ENCODE measurements at regions not wholly inside any gene's neighbourhood (a gene's known extent, or its start where the extent isn't known, plus 50 kb on each side); places are given as distances from the start of the nearest gene placed in this dataset.

DNA sequence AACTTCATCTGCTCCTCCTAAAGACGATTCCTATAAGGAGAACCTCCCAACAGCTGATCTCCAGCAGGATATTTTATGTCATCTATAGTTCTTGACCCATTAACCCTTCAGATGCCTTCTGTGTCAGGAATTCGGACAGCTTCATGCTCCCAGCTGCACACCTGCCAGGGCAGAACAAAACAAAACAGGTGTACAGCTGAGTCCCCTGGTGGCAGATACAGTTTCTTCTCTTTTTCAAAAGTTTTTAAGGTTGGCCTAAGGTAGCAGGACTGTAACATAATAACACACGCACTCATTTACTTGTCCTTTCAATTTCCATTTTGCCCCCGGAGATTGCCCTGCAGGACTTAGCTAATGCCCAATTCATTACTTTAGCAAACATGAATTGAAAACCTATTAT, 218.3 kb downstream of the S1PR1 start:
- BruUV-seq (replicated peaks), result no TSS peak
- Histone ChIP-seq H3K9me3 (ENCODE audit: low read length) (no peaks in the 10 kb centered on the region), H3K9ac (ENCODE audit: insufficient read depth, low read depth, low read length) (no peak overlapping the region), H3K36me3 (replicated peaks in 1 of 2; ENCODE audit: control insufficient read depth in 1 of 2, insufficient read depth in 2 of 2, low read length in 2 of 2) (no peaks in the 10 kb centered on the region), H3K4me1 (ENCODE audit: insufficient read depth, low read length) (peaks cover 11% of the 10 kb centered on the region; the same call in 1 of the 2 replicates), H2AFZ (ENCODE audit: low read length) (no peak overlapping the region), H3K4me2 (ENCODE audit: low read depth, low read length) (no peak overlapping the region), H3K27me3 (ENCODE audit: control insufficient read depth in 1 of 2, insufficient read depth in 2 of 2, low read length in 2 of 2) (no peaks in the 10 kb centered on the region), H3K27ac (ENCODE audit: extremely low read length, insufficient read depth, low read length) (no peak overlapping the region), H3K4me3 (replicated peaks in 1 of 3; ENCODE audit: insufficient read depth in 1 of 3, low read depth in 2 of 3, low read length in 3 of 3) (no peak overlapping the region), H3K79me2 (ENCODE audit: insufficient read depth, low read length) (no peaks in the 10 kb centered on the region), H4K20me1 (ENCODE audit: insufficient read depth, low read length) (no peaks in the 10 kb centered on the region)
- 6% methylated on average over 4 of the region's 4 CpGs for WGBS (ENCODE audit: low lambda C conversion rate)
- CTCF ChIA-PET (ENCODE audit: low intra/inter-chr PET ratio, low total read pairs), result no interaction called here
- intact Hi-C loops (cut with micrococcal nuclease; ENCODE audit: unreplicated experiment) (no loop called here), in situ Hi-C loops (cut with HindIII; ENCODE audit: extremely low pct_ligation_motif_present, low pct_unique_long_range_greater_than_20kb) (no loop called here)
- ATAC-seq (no peak), FAIRE-seq (no peak), DNase-seq (ENCODE audit: low spot score) (no peak)
- TF ChIP-seq, protein P1, sequence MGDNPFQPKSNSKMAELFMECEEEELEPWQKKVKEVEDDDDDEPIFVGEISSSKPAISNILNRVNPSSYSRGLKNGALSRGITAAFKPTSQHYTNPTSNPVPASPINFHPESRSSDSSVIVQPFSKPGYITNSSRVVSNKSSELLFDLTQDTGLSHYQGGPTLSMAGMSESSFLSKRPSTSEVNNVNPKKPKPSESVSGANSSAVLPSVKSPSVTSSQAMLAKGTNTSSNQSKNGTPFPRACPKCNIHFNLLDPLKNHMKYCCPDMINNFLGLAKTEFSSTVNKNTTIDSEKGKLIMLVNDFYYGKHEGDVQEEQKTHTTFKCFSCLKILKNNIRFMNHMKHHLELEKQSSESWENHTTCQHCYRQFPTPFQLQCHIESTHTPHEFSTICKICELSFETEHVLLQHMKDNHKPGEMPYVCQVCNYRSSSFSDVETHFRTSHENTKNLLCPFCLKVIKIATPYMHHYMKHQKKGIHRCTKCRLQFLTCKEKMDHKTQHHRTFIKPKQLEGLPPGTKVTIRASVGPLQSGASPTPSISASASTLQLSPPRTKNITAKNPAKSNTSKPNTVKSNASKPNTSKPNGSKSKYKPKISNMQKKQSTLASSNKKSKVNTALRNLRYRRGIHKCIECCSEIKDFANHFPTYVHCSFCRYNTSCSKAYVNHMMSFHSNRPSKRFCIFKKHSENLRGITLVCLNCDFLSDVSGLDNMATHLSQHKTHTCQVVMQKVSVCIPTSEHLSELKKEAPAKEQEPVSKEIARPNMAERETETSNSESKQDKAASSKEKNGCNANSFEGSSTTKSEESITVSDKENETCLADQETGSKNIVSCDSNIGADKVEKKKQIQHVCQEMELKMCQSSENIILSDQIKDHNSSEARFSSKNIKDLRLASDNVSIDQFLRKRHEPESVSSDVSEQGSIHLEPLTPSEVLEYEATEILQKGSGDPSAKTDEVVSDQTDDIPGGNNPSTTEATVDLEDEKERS (CRISPR knock-in tag; IDR thresholded peaks at IDR 0.05), result no peak
- TF ChIP-seq YEATS4 (CRISPR knock-in tag; IDR thresholded peaks at IDR 0.05; ENCODE audit: borderline replicate concordance), result no peak
- TF ChIP-seq, protein P2, sequence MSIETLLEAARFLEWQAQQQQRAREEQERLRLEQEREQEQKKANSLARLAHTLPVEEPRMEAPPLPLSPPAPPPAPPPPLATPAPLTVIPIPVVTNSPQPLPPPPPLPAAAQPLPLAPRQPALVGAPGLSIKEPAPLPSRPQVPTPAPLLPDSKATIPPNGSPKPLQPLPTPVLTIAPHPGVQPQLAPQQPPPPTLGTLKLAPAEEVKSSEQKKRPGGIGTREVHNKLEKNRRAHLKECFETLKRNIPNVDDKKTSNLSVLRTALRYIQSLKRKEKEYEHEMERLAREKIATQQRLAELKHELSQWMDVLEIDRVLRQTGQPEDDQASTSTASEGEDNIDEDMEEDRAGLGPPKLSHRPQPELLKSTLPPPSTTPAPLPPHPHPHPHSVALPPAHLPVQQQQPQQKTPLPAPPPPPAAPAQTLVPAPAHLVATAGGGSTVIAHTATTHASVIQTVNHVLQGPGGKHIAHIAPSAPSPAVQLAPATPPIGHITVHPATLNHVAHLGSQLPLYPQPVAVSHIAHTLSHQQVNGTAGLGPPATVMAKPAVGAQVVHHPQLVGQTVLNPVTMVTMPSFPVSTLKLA (IDR thresholded peaks at IDR 0.05), result no peak
- POLR2A ChIA-PET, result no interaction called here

DNA sequence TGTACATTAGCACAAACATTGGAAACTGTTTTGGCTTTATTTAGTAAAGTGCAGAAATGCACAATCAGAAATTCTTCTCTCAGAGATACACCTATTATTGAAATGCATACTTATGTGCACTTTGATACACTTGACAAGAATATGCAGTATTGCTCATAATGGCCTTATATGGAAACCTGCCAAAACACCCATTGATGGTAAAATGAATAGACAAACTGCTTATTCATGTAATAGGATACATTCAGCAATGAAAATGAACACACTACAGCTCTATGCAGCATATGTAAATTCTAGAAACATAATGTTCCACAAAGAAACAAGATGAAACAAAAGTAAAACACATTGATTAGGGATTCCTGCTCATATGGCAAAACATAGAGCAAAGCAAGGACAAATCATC, 223.9 kb downstream of the S1PR1 start:
- Histone ChIP-seq H3K79me2 (ENCODE audit: insufficient read depth, low read length) (no peaks in the 10 kb centered on the region), H3K27ac (ENCODE audit: extremely low read length, insufficient read depth, low read length) (no peak overlapping the region), H3K4me1 (ENCODE audit: insufficient read depth, low read length) (no peaks in the 10 kb centered on the region), H2AFZ (ENCODE audit: low read length) (no peak overlapping the region), H3K27me3 (ENCODE audit: control insufficient read depth in 1 of 2, insufficient read depth in 2 of 2, low read length in 2 of 2) (no peaks in the 10 kb centered on the region), H4K20me1 (ENCODE audit: insufficient read depth, low read length) (no peaks in the 10 kb centered on the region), H3K4me2 (ENCODE audit: low read depth, low read length) (no peak overlapping the region), H3K36me3 (replicated peaks in 1 of 2; ENCODE audit: control insufficient read depth in 1 of 2, insufficient read depth in 2 of 2, low read length in 2 of 2) (no peaks in the 10 kb centered on the region), H3K4me3 (replicated peaks in 1 of 3; ENCODE audit: insufficient read depth in 1 of 3, low read depth in 2 of 3, low read length in 3 of 3) (no peak overlapping the region), H3K9ac (ENCODE audit: insufficient read depth, low read depth, low read length) (no peak overlapping the region), H3K9me3 (ENCODE audit: low read length) (no peaks in the 10 kb centered on the region)
- no peak for DNase-seq (ENCODE audit: low spot score)
- ChIA-PET CTCF (ENCODE audit: low intra/inter-chr PET ratio, low total read pairs) (no interaction called here), POLR2A (no interaction called here)
- BruUV-seq (replicated peaks), result no TSS peak
- FAIRE-seq, result no peak
- in situ Hi-C loops (cut with HindIII; ENCODE audit: extremely low pct_ligation_motif_present, low pct_unique_long_range_greater_than_20kb), result no loop called here
- ATAC-seq, result no peak
- intact Hi-C loops (cut with micrococcal nuclease; ENCODE audit: unreplicated experiment), result no loop called here
- TF ChIP-seq ZFX (CRISPR knock-in tag; IDR thresholded peaks at IDR 0.05; ENCODE audit: low read depth) (no peak), WIZ (CRISPR knock-in tag; IDR thresholded peaks at IDR 0.05) (no peak), SP140L (CRISPR knock-in tag; IDR thresholded peaks at IDR 0.05; ENCODE audit: borderline replicate concordance) (no peak), ZNF75D (CRISPR knock-in tag; IDR thresholded peaks at IDR 0.05; ENCODE audit: borderline replicate concordance) (no peak), RBAK (CRISPR knock-in tag; IDR thresholded peaks at IDR 0.05) (no peak), GLI4 (CRISPR knock-in tag; IDR thresholded peaks at IDR 0.05; ENCODE audit: borderline replicate concordance) (no peak), SOX13 (IDR thresholded peaks at IDR 0.05) (no peak), SOX13 (CRISPR knock-in tag; conservative IDR thresholded peaks at IDR 0.05 in 1 of 2, IDR thresholded peaks at IDR 0.05 in 1 of 2) (no peak), JDP2 (CRISPR knock-in tag; IDR thresholded peaks at IDR 0.05; ENCODE audit: borderline replicate concordance) (no peak), ZNF619 (CRISPR knock-in tag; IDR thresholded peaks at IDR 0.05) (no peak), SAFB2 (CRISPR knock-in tag; IDR thresholded peaks at IDR 0.05; ENCODE audit: borderline replicate concordance, low read depth) (no peak), MYNN (CRISPR knock-in tag; IDR thresholded peaks at IDR 0.05; ENCODE audit: low read depth) (no peak)
- TF ChIP-seq, protein P3, sequence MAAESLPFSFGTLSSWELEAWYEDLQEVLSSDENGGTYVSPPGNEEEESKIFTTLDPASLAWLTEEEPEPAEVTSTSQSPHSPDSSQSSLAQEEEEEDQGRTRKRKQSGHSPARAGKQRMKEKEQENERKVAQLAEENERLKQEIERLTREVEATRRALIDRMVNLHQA (CRISPR knock-in tag; IDR thresholded peaks at IDR 0.05), result no peak

Measured in HepG2 (cell line).